Astrocyte (in vitro differentiated cells and primary cell): ENCODE measurements at regions not wholly inside any gene's neighbourhood (a gene's known extent, or its start where the extent isn't known, plus 50 kb on each side); places are given as distances from the start of the nearest gene placed in this dataset.
A peak's percentile ranks its signal among the peaks of the same experiment; 100 is the strongest.

Experiments used
- DNase-seq: peaks from one replicate; pipeline ENCODE4 v3.0.0-alpha.2; 2010; ENCODE audit warnings: low read depth
- FAIRE-seq: peaks from 2 replicates; lab custom pipeline; 2011; peaks lifted over from hg19 to GRCh38; lab: Jason Lieb, UNC
- H2AFZ ChIP-seq: 2 replicates; pipeline ENCODE4 v1.6.0; 2012; ENCODE audit warnings: low read depth, low read length, inconsistent platforms
- H3K27ac ChIP-seq: 2 replicates; pipeline ENCODE4 v1.5.1; 2011; ENCODE audit warnings: low read depth, low read length, inconsistent platforms
- H3K27me3 ChIP-seq: 2 replicates; pipeline ENCODE4 v1.6.0; 2011; ENCODE audit warnings: low read length, inconsistent platforms; ENCODE audit not compliant: insufficient read depth
- H3K36me3 ChIP-seq: 2 replicates; pipeline ENCODE4 v1.5.1; 2011; ENCODE audit warnings: low read length, inconsistent platforms; ENCODE audit not compliant: insufficient read depth
- H3K4me1 ChIP-seq: 2 replicates; pipeline ENCODE4 v1.5.1; 2011; ENCODE audit warnings: low read length, inconsistent platforms; ENCODE audit not compliant: insufficient read depth
- H3K4me2 ChIP-seq: 2 replicates; pipeline ENCODE4 v1.6.0; 2012; ENCODE audit warnings: low read length, inconsistent platforms
- H3K4me3 ChIP-seq: 2 replicates; pipeline ENCODE4 v1.5.1; 2011; ENCODE audit warnings: low read depth, mild to moderate bottlenecking, low read length, inconsistent platforms; ENCODE audit not compliant: insufficient read depth
- H3K79me2 ChIP-seq: 2 replicates; pipeline ENCODE4 v1.6.0; 2012; ENCODE audit warnings: mild to moderate bottlenecking, low read length, inconsistent platforms; ENCODE audit not compliant: insufficient read depth
- H3K9ac ChIP-seq: 2 replicates; pipeline ENCODE4 v1.6.0; 2012; ENCODE audit warnings: mild to moderate bottlenecking, low read length, inconsistent platforms
- H3K9me3 ChIP-seq: 2 replicates; pipeline ENCODE4 v1.5.1; 2012; ENCODE audit warnings: low read depth, mild to moderate bottlenecking, low read length, inconsistent platforms; ENCODE audit not compliant: insufficient read depth
- H4K20me1 ChIP-seq: 2 replicates; pipeline ENCODE4 v1.6.0; 2012; ENCODE audit warnings: low read length, inconsistent platforms; ENCODE audit not compliant: insufficient read depth
- H3K27ac Mint-ChIP-seq: one replicate; pipeline ENCODE4 v1.8.0; 2021; ENCODE audit warnings: mild to moderate bottlenecking, mixed read lengths; ENCODE audit not compliant: unreplicated experiment
- H3K27me3 Mint-ChIP-seq: one replicate; pipeline ENCODE4 v1.8.0; 2021; ENCODE audit warnings: low read depth, mixed read lengths; ENCODE audit not compliant: unreplicated experiment
- H3K36me3 Mint-ChIP-seq: one replicate; pipeline ENCODE4 v1.8.0; 2021; ENCODE audit warnings: low read depth, mixed read lengths; ENCODE audit not compliant: unreplicated experiment
- H3K4me1 Mint-ChIP-seq: one replicate; pipeline ENCODE4 v1.8.0; 2021; ENCODE audit warnings: low read depth, mixed read lengths; ENCODE audit not compliant: unreplicated experiment
- H3K4me3 Mint-ChIP-seq: one replicate; pipeline ENCODE4 v1.8.0; 2021; ENCODE audit warnings: mild to moderate bottlenecking, moderate library complexity, mixed read lengths; ENCODE audit not compliant: unreplicated experiment
- H3K9me3 Mint-ChIP-seq: one replicate; pipeline ENCODE4 v1.8.0; 2021; ENCODE audit warnings: mild to moderate bottlenecking, mixed read lengths; ENCODE audit not compliant: unreplicated experiment
- CTCF ChIP-seq: IDR thresholded peaks from 2 replicates; pipeline ENCODE4 v1.5.1; 2011; ENCODE audit warnings: low read depth, mild to moderate bottlenecking, inconsistent platforms, low read length, moderate library complexity; ENCODE audit not compliant: insufficient read depth
- EZH2 ChIP-seq: IDR thresholded peaks from 2 replicates; pipeline ENCODE4 v1.6.1; 2012; ENCODE audit warnings: mild to moderate bottlenecking, low read length, inconsistent platforms; ENCODE audit not compliant: insufficient read depth

DNA sequence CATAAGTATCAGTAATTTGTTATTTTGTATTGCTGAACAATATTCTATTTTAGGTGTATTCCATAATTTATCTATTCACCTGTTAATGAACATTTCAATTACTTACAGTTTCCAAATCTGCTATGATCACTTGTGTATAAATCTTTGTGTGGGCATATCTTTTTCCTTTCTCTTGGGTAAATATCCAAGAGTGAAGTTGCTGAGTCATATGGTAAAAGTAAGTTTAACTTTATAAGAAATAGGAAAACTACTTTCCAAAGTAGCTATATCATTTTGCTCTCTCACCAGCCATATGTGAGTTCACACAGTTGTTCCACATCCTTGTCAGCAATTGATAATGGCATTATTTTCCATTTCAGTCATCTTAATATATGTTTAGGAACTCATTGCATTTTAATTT, 66.6 kb upstream of the KITLG start:
- Histone ChIP-seq H3K4me2 (no peak overlapping the region), H3K27ac (no peak overlapping the region), H3K9me3 (no peaks in the 10 kb centered on the region), H4K20me1 (no peaks in the 10 kb centered on the region), H3K79me2 (no peaks in the 10 kb centered on the region), H3K4me1 (no peaks in the 10 kb centered on the region), H3K4me3 (no peak overlapping the region), H3K9ac (no peak overlapping the region), H3K27me3 (no peaks in the 10 kb centered on the region), H2AFZ (no peak overlapping the region), H3K36me3 (no peaks in the 10 kb centered on the region)
- Mint-ChIP-seq H3K36me3 (no peaks in the 10 kb centered on the region), H3K4me1 (peaks cover 2% of the 10 kb centered on the region), H3K27me3 (no peaks in the 10 kb centered on the region), H3K4me3 (no peak overlapping the region), H3K9me3 (no peaks in the 10 kb centered on the region), H3K27ac (no peak overlapping the region)
- DNase-seq (no peak), FAIRE-seq (no peak)
- TF ChIP-seq EZH2, result no peak
- TF ChIP-seq CTCF, result no peak

GRCh38 chr12:88645816-88646215, 65.5 kb upstream of the KITLG start:
- no peaks in the 10 kb centered on the region for H3K36me3 Mint-ChIP-seq
- peaks cover 2% of the 10 kb centered on the region for H3K4me1 Mint-ChIP-seq
- Histone ChIP-seq H3K4me3 (no peak overlapping the region), H3K79me2 (no peaks in the 10 kb centered on the region), H4K20me1 (no peaks in the 10 kb centered on the region), H3K9me3 (no peaks in the 10 kb centered on the region), H3K27me3 (no peaks in the 10 kb centered on the region), H3K4me2 (no peak overlapping the region), H3K9ac (no peak overlapping the region), H3K36me3 (no peaks in the 10 kb centered on the region), H2AFZ (no peak overlapping the region), H3K27ac (no peak overlapping the region), H3K4me1 (no peaks in the 10 kb centered on the region)
- no peaks in the 10 kb centered on the region for H3K9me3 Mint-ChIP-seq
- FAIRE-seq (no peak), DNase-seq (no peak)
- no peak overlapping the region for H3K27ac Mint-ChIP-seq
- H3K27me3 Mint-ChIP-seq, result no peaks in the 10 kb centered on the region
- H3K4me3 Mint-ChIP-seq, result no peak overlapping the region
- TF ChIP-seq CTCF, result no peak
- TF ChIP-seq EZH2, result no peak

DNA sequence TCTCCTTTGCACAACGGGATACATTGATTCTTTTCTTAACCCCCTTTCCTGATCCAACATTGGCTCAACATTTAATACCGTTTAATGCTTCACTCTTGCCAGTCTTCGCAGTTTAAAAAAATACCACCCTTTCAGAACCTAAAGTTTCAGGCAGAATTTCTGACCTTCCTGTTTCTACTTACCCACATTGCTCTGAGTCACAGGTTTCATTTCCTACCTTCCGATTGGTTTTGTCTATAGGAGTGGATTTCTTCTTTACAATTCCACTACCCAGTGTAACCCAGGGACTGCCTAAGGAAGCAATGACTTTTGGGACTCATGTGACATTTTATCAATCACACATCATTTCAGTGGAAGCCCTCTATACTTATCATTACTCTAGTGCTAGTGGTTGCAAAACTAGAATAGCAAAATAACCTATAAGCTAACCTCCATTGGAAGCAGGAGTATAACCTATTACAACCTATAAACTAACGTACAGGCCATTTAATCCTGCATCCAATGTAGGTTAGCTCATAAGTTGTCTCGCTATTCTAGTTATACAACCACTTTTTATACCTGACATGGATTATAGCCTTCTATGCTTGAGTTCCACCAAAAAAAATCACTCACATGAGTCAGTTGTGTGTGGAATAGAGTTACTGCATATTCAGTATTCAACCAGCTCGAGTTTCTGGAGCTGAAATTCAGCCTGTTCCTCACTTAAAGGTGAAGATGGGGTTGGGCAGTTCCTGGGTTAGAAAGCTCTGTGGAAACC, 64.9 kb upstream of the KITLG start:
- H3K9me3 Mint-ChIP-seq, result no peaks in the 10 kb centered on the region
- Histone ChIP-seq H3K4me1 (no peaks in the 10 kb centered on the region), H2AFZ (no peak overlapping the region), H3K36me3 (no peaks in the 10 kb centered on the region), H3K79me2 (no peaks in the 10 kb centered on the region), H3K4me2 (no peak overlapping the region), H3K27me3 (no peaks in the 10 kb centered on the region), H3K9me3 (no peaks in the 10 kb centered on the region), H3K9ac (no peak overlapping the region), H4K20me1 (no peaks in the 10 kb centered on the region), H3K4me3 (no peak overlapping the region), H3K27ac (no peak overlapping the region)
- H3K4me1 Mint-ChIP-seq, result peaks cover 2% of the 10 kb centered on the region
- no peaks in the 10 kb centered on the region for H3K36me3 Mint-ChIP-seq
- H3K4me3 Mint-ChIP-seq, result no peak overlapping the region
- DNase-seq (no peak), FAIRE-seq (peak; percentile 5)
- no peak overlapping the region for H3K27ac Mint-ChIP-seq
- TF ChIP-seq CTCF, result no peak
- no peak for TF ChIP-seq EZH2
- H3K27me3 Mint-ChIP-seq, result no peaks in the 10 kb centered on the region
